NCI-H1417 (cell line): ENCODE measurements at regions not wholly inside any gene's neighbourhood (a gene's known extent, or its start where the extent isn't known, plus 50 kb on each side); places are given as distances from the start of the nearest gene placed in this dataset.
"Not testable (repeated sequence)": the region's sequence is repeated elsewhere in the genome, so short reads cannot be mapped to it uniquely, and the experiment has no call there.

ENCODE experiments used
- DNase-seq, 3 experiments: peaks; one replicate each; lab custom pipeline; 2025; lab: John Stamatoyannopoulos, UW

DNA sequence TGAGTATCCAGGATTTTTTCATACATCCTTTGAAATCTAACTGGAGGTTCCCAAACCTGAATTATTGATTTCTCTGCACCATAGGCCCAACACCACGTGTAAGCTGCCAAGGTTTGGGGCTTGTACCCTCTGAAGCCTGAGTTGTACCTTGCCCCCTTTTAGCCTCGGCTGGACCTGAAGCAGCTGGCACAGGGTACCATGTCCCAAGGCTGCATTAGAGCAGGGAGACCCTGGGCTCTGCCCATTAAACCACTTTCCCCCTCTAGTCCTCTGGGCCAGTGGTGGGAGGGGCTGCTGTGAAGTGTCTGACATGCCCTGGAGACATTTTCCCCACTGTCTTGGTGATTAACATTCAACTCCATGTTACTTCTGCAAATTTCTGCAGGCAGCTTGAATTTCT is 532.9 kb upstream of the NUDT12 start:
- no peak for DNase-seq

DNA sequence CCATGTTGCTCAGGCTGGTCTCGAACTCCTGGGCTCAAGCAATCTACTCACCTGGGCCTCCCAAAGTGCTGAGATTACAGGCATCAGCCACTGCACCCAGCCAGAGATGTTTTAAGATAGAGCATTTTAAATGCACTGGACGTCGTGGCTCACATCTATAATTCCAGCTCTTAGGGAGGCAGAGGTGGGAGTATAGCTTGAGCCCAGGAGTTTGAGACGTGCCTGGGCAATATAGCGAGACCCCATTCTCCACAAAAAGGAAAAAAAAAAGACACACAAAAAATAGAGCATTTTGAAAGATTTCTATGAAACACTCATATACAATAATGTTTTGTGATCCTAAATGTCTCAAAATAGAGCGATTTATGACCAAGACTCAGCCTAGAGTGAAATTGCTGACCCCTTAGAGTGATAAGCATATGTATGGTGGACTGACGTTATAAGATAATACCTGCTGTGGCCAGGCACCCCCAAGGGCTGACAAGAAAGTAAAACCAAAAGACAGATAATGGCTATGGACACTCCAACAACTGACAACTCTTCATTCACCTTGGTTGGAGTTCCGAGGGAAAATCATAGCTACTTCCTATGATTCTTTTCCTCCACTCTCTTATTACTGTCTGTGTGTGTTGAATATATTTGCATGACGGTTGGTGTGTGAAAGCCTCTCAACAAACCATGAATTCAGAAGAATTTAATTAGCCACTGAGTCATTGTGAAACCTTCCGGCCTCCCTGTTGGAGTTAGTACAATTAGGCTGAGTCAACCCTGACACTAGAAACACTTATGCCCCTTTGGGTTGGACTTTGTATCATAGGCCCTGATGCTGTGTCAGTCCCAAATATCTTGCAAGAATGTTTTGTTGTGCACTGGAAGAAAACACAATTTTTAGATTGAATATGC is 526.5 kb upstream of the NUDT12 start:
- no peak for DNase-seq

DNA sequence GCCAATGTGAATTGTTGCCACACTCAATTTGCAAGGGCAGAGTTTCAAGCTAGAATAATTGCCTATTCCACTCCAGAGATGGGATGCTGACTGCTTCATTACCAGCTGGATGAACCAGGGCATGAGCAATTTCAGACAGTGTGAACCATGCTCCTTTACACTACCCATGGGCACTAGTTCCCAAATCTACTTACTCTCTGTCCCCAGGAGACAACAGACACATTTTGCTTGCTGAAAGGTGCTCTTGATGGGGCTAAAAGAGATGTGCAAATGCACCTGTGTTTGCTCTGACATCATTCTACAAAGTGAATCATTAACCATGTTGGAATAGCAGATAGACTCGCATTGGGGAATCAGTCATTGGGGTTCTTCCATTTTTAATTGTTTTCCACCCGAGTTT is 522.3 kb upstream of the NUDT12 start:
- peak; percentile 6 to 71 (median 52) for DNase-seq

DNA sequence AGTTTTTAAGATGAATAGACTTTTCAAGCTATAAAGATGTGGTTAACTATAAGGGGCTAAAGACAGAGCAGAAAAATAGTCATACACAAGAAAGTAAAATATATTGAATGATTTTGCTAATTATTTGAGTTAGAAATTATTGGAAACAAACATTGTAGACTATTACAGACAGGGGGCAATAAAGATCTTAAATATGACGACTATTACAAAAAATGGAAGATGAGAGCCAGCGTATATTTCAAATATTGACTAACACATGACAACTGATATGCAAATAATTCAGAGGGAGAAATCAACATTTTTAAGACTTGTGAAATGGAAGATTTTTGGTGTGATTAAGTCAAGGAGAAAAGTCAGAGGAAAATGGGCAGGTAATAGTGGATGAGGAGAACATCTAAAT is 520.2 kb upstream of the NUDT12 start:
- no peak for DNase-seq

DNA sequence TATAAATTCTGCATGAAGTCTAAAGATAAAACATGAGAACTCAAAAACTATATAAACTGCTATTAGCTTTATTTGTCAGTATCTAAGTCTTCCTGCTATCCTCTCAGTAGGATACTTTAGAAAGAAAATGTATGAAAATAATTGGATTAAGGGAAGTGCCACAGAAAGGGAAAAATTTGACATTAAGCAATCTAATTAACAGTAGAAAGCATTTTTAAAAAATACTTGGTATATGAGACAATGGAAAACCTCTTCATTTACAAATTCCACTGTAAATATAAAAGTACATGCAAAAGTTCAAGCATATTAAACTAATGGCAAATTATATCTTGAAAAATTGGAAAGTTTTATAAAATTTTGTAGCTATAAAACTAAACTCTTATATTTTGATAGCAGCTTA is 518.6 kb upstream of the NUDT12 start:
- no peak for DNase-seq

DNA sequence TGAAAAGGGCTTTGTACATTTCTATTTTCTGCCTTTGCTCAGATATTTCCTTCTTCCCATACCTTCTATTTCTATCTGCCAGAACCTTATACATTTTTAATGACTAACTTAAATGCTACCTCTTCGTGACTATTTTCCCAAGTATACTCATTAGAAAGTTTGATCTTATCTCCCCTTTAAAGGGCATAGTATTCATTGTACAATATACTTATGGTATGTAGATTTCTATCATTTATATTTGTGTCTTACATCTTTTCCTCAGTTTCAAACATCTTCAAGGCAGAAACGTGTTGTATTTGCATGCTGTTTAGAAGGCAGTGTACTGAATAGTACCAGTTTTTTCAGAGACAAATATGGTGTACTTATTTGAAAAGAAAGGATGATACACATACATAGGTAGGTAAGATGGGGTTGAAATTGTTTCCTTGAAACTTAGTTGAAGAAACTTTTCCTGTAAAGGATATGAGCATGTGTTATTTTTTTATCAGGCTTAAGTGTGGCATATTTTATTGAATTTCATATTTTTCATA is 518.1 kb upstream of the NUDT12 start:
- no peak for DNase-seq

DNA sequence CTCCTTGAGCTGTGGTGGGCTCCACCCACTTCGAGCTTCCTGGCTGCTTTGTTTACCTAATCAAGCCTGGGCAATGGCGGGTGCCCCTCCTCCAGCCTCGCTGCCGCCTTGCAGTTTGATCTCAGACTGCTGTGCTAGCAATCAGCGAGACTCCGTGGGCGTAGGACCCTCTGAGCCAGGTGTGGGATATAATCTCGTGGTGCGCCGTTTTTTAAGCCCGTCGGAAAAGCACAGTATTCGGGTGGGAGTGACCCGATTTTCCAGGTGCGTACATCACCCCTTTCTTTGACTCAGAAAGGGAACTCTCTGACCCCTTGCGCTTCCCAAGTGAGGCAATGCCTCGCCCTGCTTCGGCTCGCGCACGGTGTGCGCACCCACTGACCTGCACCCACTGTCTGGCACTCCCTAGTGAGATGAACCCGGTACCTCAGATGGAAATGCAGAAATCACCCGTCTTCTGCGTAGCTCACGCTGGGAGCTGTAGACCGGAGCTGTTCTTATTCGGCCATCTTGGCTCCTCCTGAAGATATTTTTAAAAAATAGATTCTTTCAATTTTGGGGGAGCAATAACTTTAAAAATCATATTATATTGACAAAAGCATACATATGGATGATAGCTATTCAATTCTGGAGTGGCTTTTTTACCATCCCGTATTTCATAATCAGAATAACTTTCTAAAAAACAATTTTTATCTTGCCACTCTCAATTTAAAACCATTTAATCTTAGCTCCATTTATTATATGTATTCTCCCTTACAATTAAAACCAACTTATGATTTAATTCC is 517.5 kb upstream of the NUDT12 start:
- DNase-seq, result not testable (repeated sequence)

DNA sequence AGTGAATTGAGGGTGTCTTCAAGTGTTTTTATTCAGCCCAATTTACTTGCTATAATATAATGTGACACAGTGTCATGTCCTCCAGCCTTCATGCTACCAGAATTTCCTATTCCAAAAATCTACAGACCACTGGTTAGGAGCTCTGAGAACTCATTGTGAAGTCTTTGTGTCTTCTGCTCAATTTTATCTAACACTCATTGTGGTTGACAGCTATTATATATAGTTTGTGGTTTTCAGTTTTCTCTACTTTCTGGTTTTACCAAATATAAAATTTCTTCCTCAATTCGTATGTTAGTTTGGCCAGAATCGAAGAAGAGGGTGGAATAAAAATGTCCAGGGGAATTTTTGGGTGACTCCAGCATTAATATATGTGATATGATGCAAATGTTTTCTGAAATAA is 509.3 kb upstream of the NUDT12 start:
- no peak for DNase-seq

DNA sequence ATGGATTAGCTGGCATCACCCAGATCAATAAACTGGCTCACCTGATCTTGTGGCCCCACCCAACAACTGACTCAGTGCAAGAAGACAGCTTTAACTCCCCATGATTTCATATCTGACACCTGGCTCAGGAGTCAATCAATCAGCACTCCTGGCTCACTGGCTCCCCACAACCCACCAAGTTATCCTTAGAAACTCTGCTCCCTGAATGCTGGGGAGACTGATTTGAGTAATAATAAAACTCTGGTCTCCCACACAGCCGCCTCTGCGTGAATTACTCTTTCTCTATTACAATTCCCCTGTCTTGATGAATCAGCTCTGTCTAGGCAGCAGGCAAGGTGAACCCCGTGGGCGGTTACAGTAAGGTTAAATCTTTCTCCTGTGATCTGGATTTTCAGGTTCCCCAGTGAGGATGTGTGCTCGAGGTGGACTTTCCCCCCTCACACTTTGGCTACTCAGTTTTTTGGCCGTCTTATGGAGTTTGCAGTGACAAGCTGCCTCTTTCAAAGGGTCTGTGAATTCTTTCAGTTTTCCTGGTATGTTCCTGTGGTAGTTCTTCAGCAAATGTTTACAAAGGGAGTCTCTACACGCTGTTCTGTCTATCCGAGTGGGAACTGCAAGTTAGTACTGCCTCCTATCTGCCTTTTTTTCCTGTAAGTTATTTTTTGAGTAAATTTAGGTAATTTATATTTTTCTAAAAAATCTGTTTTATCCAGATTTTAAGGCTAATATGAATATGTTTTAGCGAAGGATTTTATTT is 500.2 kb upstream of the NUDT12 start:
- DNase-seq, result no peak

DNA sequence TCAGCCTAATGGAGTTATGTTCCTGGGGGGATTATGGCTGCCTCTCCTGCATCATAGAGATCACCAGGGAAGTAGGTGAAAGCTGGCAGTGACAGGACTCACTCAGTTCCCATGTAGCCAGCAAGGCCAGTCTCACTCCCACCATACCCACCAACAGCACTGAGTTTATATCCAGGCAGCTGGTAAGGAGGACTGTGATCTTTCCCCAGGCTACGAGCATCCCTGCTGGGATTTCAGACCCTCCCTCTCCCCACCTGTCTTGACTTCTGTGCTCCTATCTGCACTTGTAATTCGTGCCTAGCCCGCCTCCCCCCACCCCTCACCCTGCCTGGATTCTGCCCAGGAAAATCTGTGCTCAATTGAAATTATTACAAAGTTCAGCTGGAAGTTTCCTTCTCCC is 499.1 kb upstream of the NUDT12 start:
- no peak for DNase-seq

DNA sequence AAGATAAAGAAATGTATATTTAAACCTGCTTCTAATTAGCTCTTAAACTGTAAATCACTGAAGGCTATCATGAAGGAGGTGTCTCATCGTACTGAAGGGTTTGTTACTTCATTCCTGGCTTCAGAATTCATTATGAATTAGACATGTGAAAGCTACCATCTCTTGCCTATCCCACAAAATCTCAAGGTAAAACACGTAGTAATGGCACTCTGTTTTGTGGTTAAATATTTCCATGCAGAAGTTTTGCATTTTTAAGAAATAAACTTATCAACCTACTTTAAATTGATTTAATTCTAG is 490.7 kb upstream of the NUDT12 start:
- no peak for DNase-seq

DNA sequence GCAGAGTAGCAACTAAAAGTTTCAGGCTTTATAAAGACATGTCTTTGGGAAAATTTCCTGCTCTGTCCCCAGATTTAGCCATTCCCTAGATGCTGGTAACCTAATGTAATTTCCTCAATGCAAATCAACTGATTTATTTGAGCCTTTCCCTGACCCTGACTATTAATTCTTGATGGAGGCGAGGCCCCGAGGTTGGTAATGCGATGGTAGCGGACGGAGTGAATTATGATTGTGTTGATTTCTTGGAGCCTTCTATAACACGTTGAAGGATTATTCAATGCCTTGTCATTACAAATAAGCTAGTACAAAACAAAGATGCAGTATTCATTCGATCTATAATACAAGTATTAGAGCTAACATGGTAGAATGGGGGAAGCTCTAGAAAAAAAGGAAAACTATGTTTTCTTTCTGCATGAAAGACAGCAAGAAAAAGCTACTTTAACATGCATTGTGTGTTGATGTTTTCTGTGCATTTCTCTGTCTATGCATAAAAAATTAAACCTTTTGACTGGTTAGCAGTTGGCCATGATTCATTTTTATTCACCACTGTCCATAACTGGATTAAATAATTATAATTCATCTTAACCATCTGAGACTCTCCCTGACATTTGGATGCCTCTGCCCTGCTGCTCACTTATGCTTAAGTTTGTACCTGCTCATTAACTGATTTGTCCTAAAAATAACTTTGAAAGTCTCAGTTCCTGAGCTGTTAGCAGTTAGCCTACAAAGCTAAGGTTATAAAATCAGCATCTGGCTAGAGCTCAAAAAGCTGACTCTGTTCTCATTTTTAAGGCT is 490.2 kb upstream of the NUDT12 start:
- DNase-seq, result no peak

DNA sequence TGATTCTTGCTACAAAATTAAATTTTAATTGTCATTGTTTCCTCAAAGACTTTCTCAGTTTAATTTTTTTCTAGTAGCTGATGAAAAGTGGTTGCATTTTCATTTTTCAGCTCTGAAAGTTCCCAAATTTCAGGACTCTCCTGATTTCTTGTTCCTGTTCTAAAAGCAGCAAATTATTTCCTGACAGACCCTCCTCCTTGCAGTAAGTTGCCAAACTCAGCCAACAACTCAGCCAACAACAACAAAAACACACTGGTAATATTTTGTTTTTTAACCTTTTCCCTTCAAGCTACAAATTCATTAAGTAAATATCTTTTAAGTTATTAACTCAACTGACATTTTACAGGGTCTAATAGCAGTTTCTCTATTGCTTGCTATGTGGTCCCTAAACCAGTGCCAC is 487.8 kb upstream of the NUDT12 start:
- no peak for DNase-seq

DNA sequence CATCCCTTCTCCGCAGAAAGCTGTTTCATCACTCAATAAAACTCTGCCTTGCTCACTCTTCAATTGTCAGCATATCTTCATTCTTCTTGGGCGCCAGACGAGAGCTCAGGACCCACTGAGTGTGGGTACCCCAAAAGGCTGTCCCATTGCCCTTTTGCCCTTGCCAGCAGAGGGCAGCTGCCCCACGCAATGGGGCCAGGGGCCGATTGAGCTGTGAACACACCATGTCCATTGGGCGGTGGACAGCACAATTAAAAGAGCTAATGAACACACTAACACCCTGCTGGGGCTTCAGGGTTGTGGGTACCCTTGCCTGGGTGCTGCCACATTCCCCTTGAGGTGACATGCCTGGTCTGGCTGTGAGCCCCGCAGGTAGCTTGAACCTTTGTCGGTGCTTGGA is 487.2 kb upstream of the NUDT12 start:
- DNase-seq, result no peak

DNA sequence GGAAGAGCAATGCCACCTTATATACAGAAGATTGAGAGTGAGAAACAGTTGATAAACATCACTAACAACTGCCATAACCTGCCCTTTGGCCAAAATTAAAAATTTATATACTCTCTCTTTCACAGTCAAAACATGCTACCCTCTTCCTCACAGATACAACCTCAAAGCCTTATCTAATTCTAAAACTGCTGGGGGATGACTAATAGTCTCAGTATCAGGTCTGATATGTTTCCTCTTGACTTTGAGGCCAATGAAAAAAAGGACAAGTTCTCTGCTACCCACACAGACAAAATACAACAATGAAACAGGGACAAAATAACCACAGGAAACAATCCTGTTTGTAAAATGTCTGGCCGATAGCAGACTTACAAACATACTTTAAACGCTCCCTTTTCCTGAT is 485.6 kb upstream of the NUDT12 start:
- no peak for DNase-seq

DNA sequence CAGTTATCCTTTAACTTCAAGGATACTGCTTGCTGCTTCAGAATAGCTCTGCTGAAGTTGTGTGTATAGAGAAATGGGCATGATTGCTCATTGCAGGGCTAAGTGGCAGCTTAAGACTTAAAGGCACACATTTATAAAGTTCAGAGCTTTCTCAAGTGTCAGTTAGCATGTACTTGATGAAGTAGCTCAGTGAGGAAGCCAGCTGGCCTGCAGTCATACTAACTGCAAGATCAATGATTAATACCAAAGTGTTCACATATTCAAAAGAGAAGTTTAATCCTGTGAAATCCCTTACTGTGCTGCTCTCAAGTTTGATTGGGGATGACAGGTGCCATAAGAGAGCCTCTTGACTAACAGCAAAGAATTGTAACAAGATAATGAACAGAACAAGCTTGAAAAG is 483.4 kb upstream of the NUDT12 start:
- peak in 1 of 3 experiments; percentile 41 for DNase-seq

DNA sequence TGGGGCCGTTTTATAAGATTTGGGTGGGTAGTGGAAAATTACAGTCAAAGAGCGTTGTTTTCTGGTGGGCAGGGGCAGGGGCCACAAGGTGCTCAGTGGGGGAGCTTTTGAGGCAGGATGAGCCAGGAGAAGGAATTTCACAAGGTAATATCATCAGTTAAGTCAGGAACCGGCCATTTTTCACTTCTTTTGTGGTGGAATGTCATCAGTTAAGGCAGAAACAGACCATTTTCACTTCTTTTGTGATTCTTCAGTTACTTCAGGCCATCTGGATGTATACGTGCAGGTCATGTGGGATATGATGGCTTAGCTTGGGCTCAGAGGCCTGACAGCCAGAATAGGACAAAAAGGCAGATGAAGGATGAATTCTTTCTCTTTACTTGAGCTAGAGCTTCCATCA is 477.3 kb upstream of the NUDT12 start:
- not testable (repeated sequence) for DNase-seq

DNA sequence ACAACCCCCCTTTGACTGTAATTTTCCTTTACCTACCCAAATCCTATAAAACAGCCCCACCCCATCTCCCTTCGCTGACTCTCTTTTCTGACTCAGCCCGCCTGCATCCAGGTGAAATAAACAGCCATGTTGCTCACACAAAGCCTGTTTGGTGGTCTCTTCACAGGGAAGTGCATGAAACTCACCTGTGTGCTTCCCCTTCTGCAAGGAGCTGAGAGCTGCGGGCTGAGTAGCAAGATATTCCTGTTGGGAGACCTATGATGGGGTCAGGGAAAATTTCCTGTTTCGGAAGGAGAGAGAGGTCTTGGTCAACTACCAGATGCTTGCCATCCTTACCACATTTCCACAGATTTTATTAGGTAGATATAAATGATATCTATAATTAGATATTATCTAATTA is 474.5 kb upstream of the NUDT12 start:
- not testable (repeated sequence) for DNase-seq

DNA sequence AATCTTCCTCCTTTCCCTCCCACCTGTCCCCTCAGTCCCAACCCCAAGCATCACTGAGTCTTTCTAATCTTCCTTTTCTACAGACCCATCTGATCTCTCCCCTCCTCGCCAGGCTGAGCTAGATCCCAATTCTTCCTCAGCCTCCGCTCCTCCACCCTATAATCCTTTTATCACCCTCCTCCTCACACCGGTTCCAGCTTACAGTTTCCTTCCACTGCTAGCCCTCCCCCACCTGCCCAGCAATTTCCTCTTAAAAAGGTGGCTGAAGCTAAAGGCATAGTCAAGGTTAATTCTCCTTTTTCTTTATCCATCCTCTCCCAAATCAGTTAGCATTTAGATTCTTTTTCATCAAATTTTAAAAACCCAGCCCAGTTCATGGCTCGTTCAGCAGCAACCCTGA is 470.6 kb upstream of the NUDT12 start:
- DNase-seq, result not testable (repeated sequence)

DNA sequence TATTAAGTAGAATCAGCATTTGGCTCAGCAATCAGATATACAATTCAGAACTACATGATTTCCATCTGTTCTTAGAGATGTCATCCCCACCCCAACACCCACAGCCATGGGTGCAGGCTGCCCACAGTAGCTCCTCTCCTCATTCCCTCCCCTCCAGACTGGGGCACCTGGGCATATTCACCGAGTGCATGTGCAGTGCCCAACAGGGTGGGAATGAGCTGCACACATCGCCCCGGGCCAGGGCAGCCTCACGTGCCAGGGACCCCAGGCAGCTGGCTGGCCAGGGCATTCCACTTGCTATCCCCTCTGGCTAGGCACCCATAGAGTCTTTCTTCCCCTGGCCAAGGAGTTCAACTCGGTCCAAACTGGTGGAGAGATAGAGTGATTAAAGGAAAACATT is 461.9 kb upstream of the NUDT12 start:
- DNase-seq, result no peak

DNA sequence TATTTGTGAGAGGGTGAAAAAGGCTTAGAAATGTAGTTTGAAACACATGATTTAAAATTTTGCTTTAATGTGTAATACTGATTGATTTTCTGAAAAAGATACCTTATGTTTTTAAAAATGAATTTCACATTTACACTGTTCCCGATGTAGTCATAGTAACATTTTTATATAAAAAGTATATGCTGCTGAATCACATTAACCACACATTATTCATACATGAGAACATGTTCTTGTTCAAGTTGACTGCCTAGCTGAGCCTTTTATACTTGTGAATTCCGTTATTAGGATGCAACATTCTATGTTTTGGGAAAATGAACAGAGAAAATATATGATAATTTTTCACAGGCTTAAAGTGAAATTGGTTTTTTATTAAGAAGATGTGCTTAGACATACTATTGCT is 461.1 kb upstream of the NUDT12 start:
- DNase-seq, result no peak

DNA sequence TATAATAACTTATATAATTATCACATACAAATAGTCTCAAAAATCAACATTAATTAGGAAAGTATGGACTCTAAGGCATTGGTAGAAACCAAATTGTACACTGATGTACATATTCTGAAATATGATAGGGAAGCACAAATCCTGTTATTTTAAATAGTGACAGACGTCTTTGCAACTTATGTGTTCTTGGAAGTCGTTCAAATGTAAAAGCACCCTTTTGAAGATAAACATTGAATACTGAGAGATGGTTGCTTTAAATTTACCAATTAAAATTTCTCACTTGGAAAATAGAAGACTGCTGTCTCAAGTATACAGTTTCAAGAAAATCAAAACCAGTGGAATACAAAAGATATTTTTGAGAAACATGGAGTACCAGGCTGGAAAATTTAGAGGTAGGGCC is 457.4 kb upstream of the NUDT12 start:
- no peak for DNase-seq
